ENCODE measurements at regions not wholly inside any gene's neighbourhood (a gene's known extent, or its start where the extent isn't known, plus 50 kb on each side); places are given as distances from the start of the nearest gene placed in this dataset.

GRCh38 chr18:72171596-72171995, 372.5 kb downstream of the CBLN2 start:
- H3K27me3 ChIP-seq (replicated peaks; ENCODE audit: control insufficient read depth, insufficient read depth, low read length), result no peaks in the 10 kb centered on the region
- no peak for DNase-seq (ENCODE audit: extremely low read depth, insufficient read length)
- no peaks in the 10 kb centered on the region for H3K36me3 ChIP-seq (ENCODE audit: control insufficient read depth, insufficient read depth, low read length)
- no peak overlapping the region for H3K4me3 ChIP-seq (replicated peaks; ENCODE audit: low read depth, low read length)
- TF ChIP-seq, protein P1, sequence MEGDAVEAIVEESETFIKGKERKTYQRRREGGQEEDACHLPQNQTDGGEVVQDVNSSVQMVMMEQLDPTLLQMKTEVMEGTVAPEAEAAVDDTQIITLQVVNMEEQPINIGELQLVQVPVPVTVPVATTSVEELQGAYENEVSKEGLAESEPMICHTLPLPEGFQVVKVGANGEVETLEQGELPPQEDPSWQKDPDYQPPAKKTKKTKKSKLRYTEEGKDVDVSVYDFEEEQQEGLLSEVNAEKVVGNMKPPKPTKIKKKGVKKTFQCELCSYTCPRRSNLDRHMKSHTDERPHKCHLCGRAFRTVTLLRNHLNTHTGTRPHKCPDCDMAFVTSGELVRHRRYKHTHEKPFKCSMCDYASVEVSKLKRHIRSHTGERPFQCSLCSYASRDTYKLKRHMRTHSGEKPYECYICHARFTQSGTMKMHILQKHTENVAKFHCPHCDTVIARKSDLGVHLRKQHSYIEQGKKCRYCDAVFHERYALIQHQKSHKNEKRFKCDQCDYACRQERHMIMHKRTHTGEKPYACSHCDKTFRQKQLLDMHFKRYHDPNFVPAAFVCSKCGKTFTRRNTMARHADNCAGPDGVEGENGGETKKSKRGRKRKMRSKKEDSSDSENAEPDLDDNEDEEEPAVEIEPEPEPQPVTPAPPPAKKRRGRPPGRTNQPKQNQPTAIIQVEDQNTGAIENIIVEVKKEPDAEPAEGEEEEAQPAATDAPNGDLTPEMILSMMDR (IDR thresholded peaks at IDR 0.05; ENCODE audit: insufficient read depth, low read length, poor library complexity, severe bottlenecking), result no peak

DNA sequence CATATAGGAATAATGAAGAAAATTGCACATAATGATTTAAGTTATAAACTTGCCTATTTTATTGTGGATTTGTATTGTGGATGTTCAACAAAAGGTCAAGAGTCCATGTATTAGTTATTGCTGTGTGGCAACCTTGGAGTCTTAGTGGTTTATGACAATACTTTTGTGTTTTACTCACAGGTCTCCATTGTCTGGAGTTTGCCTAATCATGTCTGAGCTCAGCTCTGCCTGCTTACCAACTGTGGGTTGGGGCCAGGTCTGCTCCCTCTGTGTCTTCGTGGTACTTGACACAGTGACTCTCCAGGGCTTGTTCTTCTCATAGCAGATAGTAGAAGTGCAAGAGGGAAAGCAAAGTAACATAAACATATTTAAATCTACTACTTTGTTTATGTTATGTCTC, 382.5 kb downstream of the CBLN2 start:
- Histone ChIP-seq H3K4me3 (replicated peaks; ENCODE audit: low read depth, low read length) (no peak overlapping the region), H3K27me3 (replicated peaks; ENCODE audit: control insufficient read depth, insufficient read depth, low read length) (no peaks in the 10 kb centered on the region), H3K36me3 (ENCODE audit: control insufficient read depth, insufficient read depth, low read length) (no peaks in the 10 kb centered on the region)
- TF ChIP-seq, protein P1 (IDR thresholded peaks at IDR 0.05; ENCODE audit: insufficient read depth, low read length, poor library complexity, severe bottlenecking), result no peak
- DNase-seq (ENCODE audit: extremely low read depth, insufficient read length), result no peak

- TF ChIP-seq, protein P1 (IDR thresholded peaks at IDR 0.05; ENCODE audit: insufficient read depth, low read length, poor library complexity, severe bottlenecking), result no peak
- Histone ChIP-seq H3K27me3 (replicated peaks; ENCODE audit: control insufficient read depth, insufficient read depth, low read length) (no peaks in the 10 kb centered on the region), H3K4me3 (replicated peaks; ENCODE audit: low read depth, low read length) (no peak overlapping the region), H3K36me3 (ENCODE audit: control insufficient read depth, insufficient read depth, low read length) (no peaks in the 10 kb centered on the region)
- no peak for DNase-seq (ENCODE audit: extremely low read depth, insufficient read length)
These were observed 383.4 kb downstream of the CBLN2 start for GRCh38 chr18:72160510-72161445.

GRCh38 chr18:72155327-72155726, 388.8 kb downstream of the CBLN2 start:
- Histone ChIP-seq H3K27me3 (replicated peaks; ENCODE audit: control insufficient read depth, insufficient read depth, low read length) (no peaks in the 10 kb centered on the region), H3K4me3 (replicated peaks; ENCODE audit: low read depth, low read length) (no peak overlapping the region), H3K36me3 (ENCODE audit: control insufficient read depth, insufficient read depth, low read length) (no peaks in the 10 kb centered on the region)
- no peak for DNase-seq (ENCODE audit: extremely low read depth, insufficient read length)
- TF ChIP-seq, protein P1 (IDR thresholded peaks at IDR 0.05; ENCODE audit: insufficient read depth, low read length, poor library complexity, severe bottlenecking), result no peak

DNA sequence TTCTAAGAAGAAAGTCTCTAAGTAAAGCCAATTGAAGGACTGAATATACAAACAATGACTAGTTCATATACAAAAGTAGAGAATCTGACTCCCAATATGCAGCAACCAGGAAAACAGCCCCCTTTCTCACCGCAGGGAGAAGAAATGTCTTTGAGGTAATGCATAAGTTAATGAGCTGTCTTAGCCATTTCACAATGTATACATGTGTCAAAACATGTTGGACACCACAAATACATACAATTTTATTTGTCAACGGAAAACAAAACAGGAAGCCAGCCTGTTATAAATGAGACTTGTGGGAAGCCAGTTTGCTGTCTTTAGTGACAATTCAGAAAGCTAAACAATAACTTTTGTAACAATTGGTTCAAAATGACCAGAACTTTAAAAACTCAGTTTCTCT, 389.2 kb downstream of the CBLN2 start:
- H3K27me3 ChIP-seq (replicated peaks; ENCODE audit: control insufficient read depth, insufficient read depth, low read length), result no peaks in the 10 kb centered on the region
- H3K4me3 ChIP-seq (replicated peaks; ENCODE audit: low read depth, low read length), result no peak overlapping the region
- DNase-seq (ENCODE audit: extremely low read depth, insufficient read length), result no peak
- no peaks in the 10 kb centered on the region for H3K36me3 ChIP-seq (ENCODE audit: control insufficient read depth, insufficient read depth, low read length)
- TF ChIP-seq, protein P1 (IDR thresholded peaks at IDR 0.05; ENCODE audit: insufficient read depth, low read length, poor library complexity, severe bottlenecking), result no peak
